IMR-90 (cell line): ENCODE measurements at regions not wholly inside any gene's neighbourhood (a gene's known extent, or its start where the extent isn't known, plus 50 kb on each side); places are given as distances from the start of the nearest gene placed in this dataset.

Experiments
- ATAC-seq: fragments of 200-7000 bp; cut with Tn5 transposase; 2 replicates; pipeline ENCODE4 v1.9.1; 2020; ENCODE audit warnings: low read depth, mild to moderate bottlenecking, moderate library complexity
- BruUV-seq: library from RNA; stranded (reverse); fragments of 400-500 nt; replicated peaks from 2 replicates; lab custom pipeline; 2021; lab: Mats Ljungman, UMichigan
- CTCF ChIA-PET: fragments of 300-600 bp; formaldehyde crosslinking; extraction: SDS; loops from one replicate; lab custom pipeline; 2021; ENCODE audit warnings: antibody characterized with exemption; lab: Yijun Ruan, JAX
- POLR2A ChIA-PET: fragments of 300-600 bp; sonication (Branson Sonifier 250); formaldehyde crosslinking; loops from one replicate; lab custom pipeline; 2022; ENCODE audit warnings: antibody characterized with exemption; ENCODE audit not compliant: unreplicated experiment; lab: Charles Lee
- DNase-seq: peaks from one replicate; pipeline ENCODE4 v3.0.0; 2013
- H2AFZ ChIP-seq: replicated peaks from 2 replicates; pipeline ENCODE3; 2013; ENCODE audit warnings: low read length, mild to moderate bottlenecking; ENCODE audit not compliant: poor library complexity
- H2AK5ac ChIP-seq: 2 replicates; pipeline ENCODE4 v1.6.1; 2013; ENCODE audit warnings: low read depth, low read length, inconsistent platforms
- H2AK9ac ChIP-seq: replicated peaks from 2 replicates; pipeline ENCODE3; 2013; ENCODE audit warnings: mild to moderate bottlenecking, low read depth, low read length, moderate library complexity; ENCODE audit not compliant: poor library complexity
- H2BK120ac ChIP-seq: 2 replicates; pipeline ENCODE4 v1.6.1; 2013; ENCODE audit warnings: low read depth, low read length, inconsistent platforms
- H2BK15ac ChIP-seq: 3 replicates; pipeline ENCODE4 v1.6.1; 2013; ENCODE audit warnings: low read depth, low read length, inconsistent platforms
- H2BK20ac ChIP-seq: 2 replicates; pipeline ENCODE4 v1.6.1; 2013; ENCODE audit warnings: low read depth, mild to moderate bottlenecking, inconsistent platforms, low read length, moderate library complexity
- H2BK5ac ChIP-seq: 2 replicates; pipeline ENCODE4 v1.6.1; 2013; ENCODE audit warnings: mild to moderate bottlenecking, low read depth, low read length, inconsistent platforms; ENCODE audit not compliant: poor library complexity, severe bottlenecking
- H3K14ac ChIP-seq: replicated peaks from 2 replicates; pipeline ENCODE4 v1.6.1; 2013; ENCODE audit warnings: low read depth, low read length, inconsistent platforms
- H3K18ac ChIP-seq: 2 replicates; pipeline ENCODE4 v1.6.1; 2013; ENCODE audit warnings: low read depth, low read length, control low read depth
- H3K23ac ChIP-seq: 2 replicates; pipeline ENCODE4 v1.6.1; 2013; ENCODE audit warnings: low read depth, low read length, inconsistent platforms
- H3K27ac ChIP-seq: 2 replicates; pipeline ENCODE4 v1.5.1; 2013; ENCODE audit warnings: mild to moderate bottlenecking, control low read depth, low read length; ENCODE audit not compliant: insufficient read depth
- H3K27me3 ChIP-seq: 2 replicates; pipeline ENCODE4 v1.6.1; 2013; ENCODE audit warnings: low read length; ENCODE audit not compliant: control insufficient read depth, insufficient read depth
- H3K36me3 ChIP-seq: 2 replicates; pipeline ENCODE4 v1.6.1; 2013; ENCODE audit warnings: low read length, mixed read lengths; ENCODE audit not compliant: control insufficient read depth, insufficient read depth
- H3K4ac ChIP-seq: 2 replicates; pipeline ENCODE4 v1.6.1; 2013; ENCODE audit warnings: low read depth, low read length, inconsistent platforms
- H3K4me1 ChIP-seq: 2 replicates; pipeline ENCODE4 v1.6.1; 2013; ENCODE audit warnings: low read length, mixed read lengths; ENCODE audit not compliant: control insufficient read depth, insufficient read depth
- H3K4me2 ChIP-seq: 2 replicates; pipeline ENCODE4 v1.6.1; 2013; ENCODE audit warnings: low read depth, mild to moderate bottlenecking, control low read depth, low read length, moderate library complexity
- H3K4me3 ChIP-seq: 2 replicates; pipeline ENCODE4 v1.5.1; 2013; ENCODE audit warnings: low read depth, mild to moderate bottlenecking, control low read depth, low read length, moderate library complexity; ENCODE audit not compliant: insufficient read depth
- H3K56ac ChIP-seq: 2 replicates; pipeline ENCODE4 v1.6.1; 2013; ENCODE audit warnings: low read length, inconsistent platforms; ENCODE audit not compliant: insufficient read depth; ENCODE audit errors: extremely low read depth
- H3K79me1 ChIP-seq, 2 experiments: 2 replicates each; pipeline ENCODE4 v1.6.1; 2013; ENCODE audit warnings: low read length in 2 of 2, inconsistent platforms in 1 of 2, low read depth in 1 of 2
- H3K9ac ChIP-seq: 2 replicates; pipeline ENCODE4 v1.6.1; 2013; ENCODE audit warnings: low read depth, low read length, control low read depth
- H3K9me1 ChIP-seq: 2 replicates; pipeline ENCODE4 v1.6.1; 2013; ENCODE audit warnings: low read length, inconsistent platforms; ENCODE audit not compliant: insufficient read depth
- H3K9me3 ChIP-seq: 2 replicates; pipeline ENCODE4 v1.6.1; 2013; ENCODE audit warnings: low read length; ENCODE audit not compliant: control insufficient read depth, insufficient read depth
- H4K20me1 ChIP-seq: 2 replicates; pipeline ENCODE4 v1.6.1; 2013; ENCODE audit warnings: low read length, inconsistent platforms; ENCODE audit not compliant: insufficient read depth
- H4K5ac ChIP-seq: 2 replicates; pipeline ENCODE4 v1.6.1; 2013; ENCODE audit warnings: mild to moderate bottlenecking, low read depth, low read length, control low read depth
- H4K8ac ChIP-seq, 2 experiments: 2 replicates each; pipeline ENCODE4 v1.6.1; 2013; ENCODE audit warnings: low read depth in 2 of 2, low read length in 2 of 2, control low read depth in 1 of 2, inconsistent platforms in 1 of 2
- H4K91ac ChIP-seq: 2 replicates; pipeline ENCODE4 v1.6.1; 2013; ENCODE audit warnings: low read depth, low read length, inconsistent platforms; ENCODE audit not compliant: insufficient read depth
- BHLHE40 ChIP-seq: fragments of 150-350 bp; IDR thresholded peaks from 2 replicates; pipeline ENCODE4 v1.6.1; 2016; ENCODE audit warnings: mild to moderate bottlenecking, low read depth, low read length
- CHD1 ChIP-seq: IDR thresholded peaks from 2 replicates; pipeline ENCODE4 v1.6.1; 2012; ENCODE audit warnings: low read depth, low read length, improper control_type of control experiment
- FOS ChIP-seq: fragments of 150-350 bp; IDR thresholded peaks from 2 replicates; pipeline ENCODE4 v1.6.1; 2016; ENCODE audit warnings: low read depth, low read length
- MAZ ChIP-seq: IDR thresholded peaks from 2 replicates; pipeline ENCODE4 v1.6.1; 2012; ENCODE audit warnings: low read depth, mild to moderate bottlenecking, low read length, improper control_type of control experiment, moderate library complexity, borderline replicate concordance
- MXI1 ChIP-seq: IDR thresholded peaks from 2 replicates; pipeline ENCODE4 v1.6.1; 2012; ENCODE audit warnings: low read depth, mild to moderate bottlenecking, low read length, moderate library complexity, borderline replicate concordance
- NFE2L2 ChIP-seq: fragments of 150-350 bp; IDR thresholded peaks from 2 replicates; pipeline ENCODE4 v1.6.1; 2016; ENCODE audit warnings: low read depth, mild to moderate bottlenecking, low read length
- RAD21 ChIP-seq: IDR thresholded peaks from 2 replicates; pipeline ENCODE4 v1.6.1; 2012; ENCODE audit warnings: low read length, improper control_type of control experiment
- RCOR1 ChIP-seq: IDR thresholded peaks from 2 replicates; pipeline ENCODE4 v1.6.1; 2012; ENCODE audit warnings: mild to moderate bottlenecking, low read length, improper control_type of control experiment; ENCODE audit not compliant: insufficient replicate concordance
- RFX5 ChIP-seq: IDR thresholded peaks from 2 replicates; pipeline ENCODE4 v1.8.0; 2012; ENCODE audit warnings: low read depth, mild to moderate bottlenecking, low read length, moderate library complexity
- SMC3 ChIP-seq: fragments of 150-350 bp; IDR thresholded peaks from 2 replicates; pipeline ENCODE4 v1.6.1; 2016; ENCODE audit warnings: low read depth, mild to moderate bottlenecking, antibody characterized with exemption, low read length, moderate library complexity
- USF2 ChIP-seq: fragments of 150-350 bp; IDR thresholded peaks from 2 replicates; pipeline ENCODE4 v1.6.1; 2017; ENCODE audit warnings: mild to moderate bottlenecking, antibody characterized with exemption, low read length, low read depth
- WGBS, 2 experiments: methylation state at CpG; one replicate each; pipeline versions ENCODE4 v1.1.5 to v1.1.7; 2013; ENCODE audit warnings: missing lambda C conversion rate in 2 of 2; ENCODE audit not compliant: insufficient read length in 1 of 2; ENCODE audit errors: extremely low coverage in 2 of 2; 5-methylcytosine and 5-hydroxymethylcytosine counted together
- dilution Hi-C: fragments of 300-500 bp; cut with HindIII; formaldehyde crosslinking; loops from one replicate; pipeline ENCODE4 v1.14.3; 2018; ENCODE audit warnings: low sequenced_read_pairs; ENCODE audit not compliant: unreplicated experiment
- in situ Hi-C: fragments of 300-500 bp; cut with MboI; formaldehyde crosslinking; loops from 3 replicates; pipeline ENCODE4 v1.14.3; 2019; ENCODE audit warnings: low sequenced_read_pairs, inconsistent platforms, mixed read lengths
- intact Hi-C: fragments of 100-400 bp; cut with micrococcal nuclease; formaldehyde crosslinking; loops from 2 replicates; pipeline ENCODE4 v1.10.0; 2022
- TF ChIP-seq, protein P1 (sequence below): fragments of 150-350 bp; IDR thresholded peaks from 2 replicates; pipeline ENCODE4 v1.6.1; 2016; ENCODE audit warnings: low read depth, mild to moderate bottlenecking, low read length, moderate library complexity, borderline replicate concordance

GRCh38 chrX:13448941-13449340 lies 120.5 kb upstream of the EGFL6 start:
- WGBS, 2 experiments = 86% methylated on average over 1 of the region's 2 CpGs; no CpG with 5 or more reads in 1 of the 2 experiments

More at GRCh38 chrX:13448941-13449340, 120.5 kb upstream of the EGFL6 start:
- H3K27me3 ChIP-seq = no peaks in the 10 kb centered on the region
- H2BK15ac ChIP-seq = no peak overlapping the region
- in situ Hi-C loops = no loop called here
- ChIA-PET CTCF (no interaction called here), POLR2A (no interaction called here)
- no peak overlapping the region for H3K4ac ChIP-seq
- H3K23ac ChIP-seq = no peak overlapping the region
- H4K91ac ChIP-seq = no peak overlapping the region
- H3K4me1 ChIP-seq = no peaks in the 10 kb centered on the region
- H4K5ac ChIP-seq = no peak overlapping the region
- H4K8ac ChIP-seq = no peak overlapping the region
- H2AFZ ChIP-seq = no peak overlapping the region
- ATAC-seq (no peak), DNase-seq (no peak)
- intact Hi-C loops = no loop called here
- H3K14ac ChIP-seq = no peak overlapping the region
- no peak overlapping the region for H3K9ac ChIP-seq
- no peaks in the 10 kb centered on the region for H3K79me1 ChIP-seq
- H3K9me1 ChIP-seq = no peaks in the 10 kb centered on the region
- H3K56ac ChIP-seq = no peak overlapping the region
- H3K36me3 ChIP-seq = no peaks in the 10 kb centered on the region
- BruUV-seq = no TSS peak
- H4K20me1 ChIP-seq = no peaks in the 10 kb centered on the region
- H3K4me3 ChIP-seq = no peak overlapping the region
- no peak overlapping the region for H2BK120ac ChIP-seq
- no peak overlapping the region for H3K27ac ChIP-seq
- peaks cover 3% of the 10 kb centered on the region; the same call in 1 of the 2 replicates for H3K9me3 ChIP-seq
- no peak overlapping the region for H3K4me2 ChIP-seq
- no peak overlapping the region for H3K18ac ChIP-seq
- H2AK9ac ChIP-seq = no peak overlapping the region
- H2BK20ac ChIP-seq = no peak overlapping the region
- TF ChIP-seq NFE2L2 (no peak), RFX5 (no peak), CHD1 (no peak), MXI1 (no peak), RCOR1 (no peak), MAZ (no peak), BHLHE40 (no peak), USF2 (no peak), RAD21 (no peak), FOS (no peak), SMC3 (no peak)
- TF ChIP-seq, protein P1, sequence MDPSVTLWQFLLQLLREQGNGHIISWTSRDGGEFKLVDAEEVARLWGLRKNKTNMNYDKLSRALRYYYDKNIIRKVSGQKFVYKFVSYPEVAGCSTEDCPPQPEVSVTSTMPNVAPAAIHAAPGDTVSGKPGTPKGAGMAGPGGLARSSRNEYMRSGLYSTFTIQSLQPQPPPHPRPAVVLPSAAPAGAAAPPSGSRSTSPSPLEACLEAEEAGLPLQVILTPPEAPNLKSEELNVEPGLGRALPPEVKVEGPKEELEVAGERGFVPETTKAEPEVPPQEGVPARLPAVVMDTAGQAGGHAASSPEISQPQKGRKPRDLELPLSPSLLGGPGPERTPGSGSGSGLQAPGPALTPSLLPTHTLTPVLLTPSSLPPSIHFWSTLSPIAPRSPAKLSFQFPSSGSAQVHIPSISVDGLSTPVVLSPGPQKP = no peak
- H2BK5ac ChIP-seq = no peak overlapping the region
- H2AK5ac ChIP-seq = no peak overlapping the region
- dilution Hi-C loops = no loop called here
